BJ (cell line): ENCODE measurements at regions not wholly inside any gene's neighbourhood (a gene's known extent, or its start where the extent isn't known, plus 50 kb on each side); places are given as distances from the start of the nearest gene placed in this dataset.
"Not testable (repeated sequence)": the region's sequence is repeated elsewhere in the genome, so short reads cannot be mapped to it uniquely, and the experiment has no call there.

Experiments used
- CTCF ChIA-PET: fragments of 350-600 bp; formaldehyde crosslinking; extraction: SDS; loops from one replicate; lab custom pipeline; 2021; ENCODE audit warnings: antibody characterized with exemption, inconsistent platforms; lab: Yijun Ruan, JAX
- POLR2A ChIA-PET: fragments of 300-600 bp; sonication (Branson Sonifier 250); formaldehyde crosslinking; extraction: SDS; loops from one replicate; lab custom pipeline; 2021; ENCODE audit warnings: antibody characterized with exemption; lab: Charles Lee
- DNase-seq: peaks from one replicate; pipeline ENCODE4 v3.0.0-alpha.2; 2011; ENCODE audit warnings: low read depth
- H3K27me3 ChIP-seq: 2 replicates; pipeline ENCODE4 v1.6.0; 2011; ENCODE audit warnings: low read length; ENCODE audit not compliant: control insufficient read depth, insufficient read depth
- H3K36me3 ChIP-seq: 2 replicates; pipeline ENCODE4 v1.5.1; 2011; ENCODE audit warnings: low read length; ENCODE audit not compliant: control insufficient read depth, insufficient read depth
- H3K4me3 ChIP-seq: 2 replicates; pipeline ENCODE4 v1.5.1; 2011; ENCODE audit warnings: low read depth, mild to moderate bottlenecking, control low read depth, low read length
- CTCF ChIP-seq: IDR thresholded peaks from 2 replicates; pipeline ENCODE4 v1.5.1; 2011; ENCODE audit warnings: low read depth, mild to moderate bottlenecking, control low read depth, inconsistent platforms, low read length, moderate library complexity; ENCODE audit not compliant: insufficient read depth

- ChIA-PET CTCF (no interaction called here), POLR2A (no interaction called here)
- Histone ChIP-seq H3K27me3 (no peaks in the 10 kb centered on the region), H3K36me3 (no peaks in the 10 kb centered on the region), H3K4me3 (no peak overlapping the region)
- TF ChIP-seq CTCF, result no peak
- no peak for DNase-seq
Observed at GRCh38 chr9:80664327-80665210, 1024.8 kb downstream of the TLE1 start.

GRCh38 chr9:80659751-80660150, 1029.6 kb downstream of the TLE1 start:
- H3K36me3 ChIP-seq, H3K27me3 ChIP-seq, DNase-seq, POLR2A ChIA-PET, CTCF ChIA-PET, H3K4me3 ChIP-seq: not testable (repeated sequence)

- ChIA-PET POLR2A (no interaction called here), CTCF (no interaction called here)
- H3K27me3 ChIP-seq, result no peaks in the 10 kb centered on the region
- no peaks in the 10 kb centered on the region for H3K36me3 ChIP-seq
- no peak for TF ChIP-seq CTCF
- no peak for DNase-seq
- H3K4me3 ChIP-seq, result no peak overlapping the region
Observed at GRCh38 chr9:80651044-80651443, 1038.3 kb downstream of the TLE1 start.

- no peak for DNase-seq
- no peaks in the 10 kb centered on the region for H3K36me3 ChIP-seq
- POLR2A ChIA-PET, result no interaction called here
- CTCF ChIA-PET, result no interaction called here
- no peak for TF ChIP-seq CTCF
- no peaks in the 10 kb centered on the region for H3K27me3 ChIP-seq
- no peak overlapping the region for H3K4me3 ChIP-seq
Observed at GRCh38 chr9:80649496-80649895, 1039.9 kb downstream of the TLE1 start.

- TF ChIP-seq CTCF, result no peak
- ChIA-PET POLR2A (no interaction called here), CTCF (no interaction called here)
- Histone ChIP-seq H3K4me3 (no peak overlapping the region), H3K36me3 (no peaks in the 10 kb centered on the region), H3K27me3 (no peaks in the 10 kb centered on the region)
- no peak for DNase-seq
Observed at GRCh38 chr9:80649001-80649420, 1040.3 kb downstream of the TLE1 start.

GRCh38 chr9:80648336-80648735, 1041.0 kb downstream of the TLE1 start:
- DNase-seq, result no peak
- Histone ChIP-seq H3K27me3 (no peaks in the 10 kb centered on the region), H3K36me3 (no peaks in the 10 kb centered on the region), H3K4me3 (no peak overlapping the region)
- ChIA-PET CTCF (no interaction called here), POLR2A (no interaction called here)
- TF ChIP-seq CTCF, result no peak
